WTC11 (cell line): ENCODE measurements at regions not wholly inside any gene's neighbourhood (a gene's known extent, or its start where the extent isn't known, plus 50 kb on each side); places are given as distances from the start of the nearest gene placed in this dataset.

ENCODE experiments used
- CTCF ChIP-seq: fragments of 200-600 bp; IDR thresholded peaks from 2 replicates; pipeline ENCODE4 v1.8.0; 2022; ENCODE audit warnings: antibody characterized with exemption
- FOXK1 ChIP-seq: sonication (generic); formaldehyde crosslinking; IDR thresholded peaks from 2 replicates; pipeline ENCODE4 v1.8.0; 2022; ENCODE audit warnings: mild to moderate bottlenecking, moderate library complexity, missing genetic modification reagents
- KAT7 ChIP-seq: sonication (generic); formaldehyde crosslinking; IDR thresholded peaks from 2 replicates; pipeline ENCODE4 v1.8.1; 2023; ENCODE audit warnings: missing genetic modification reagents, mild to moderate bottlenecking, borderline replicate concordance
- SP1 ChIP-seq: sonication (generic); formaldehyde crosslinking; conservative IDR thresholded peaks from 2 replicates; pipeline ENCODE4 v1.8.1; 2022; ENCODE audit warnings: missing genetic modification reagents
- TEAD4 ChIP-seq: sonication (generic); formaldehyde crosslinking; IDR thresholded peaks from 2 replicates; pipeline ENCODE4 v1.8.0; 2022; ENCODE audit warnings: mild to moderate bottlenecking, missing genetic modification reagents
- USF2 ChIP-seq: sonication (generic); formaldehyde crosslinking; IDR thresholded peaks from 2 replicates; pipeline ENCODE4 v1.8.1; 2023; ENCODE audit warnings: mild to moderate bottlenecking, missing genetic modification reagents, moderate library complexity

- no peak for TF ChIP-seq FOXK1 (CRISPR knock-in tag)
- TF ChIP-seq CTCF = no peak
- TF ChIP-seq USF2 (CRISPR knock-in tag) = no peak
- TF ChIP-seq KAT7 (CRISPR knock-in tag) = no peak
- TF ChIP-seq TEAD4 (CRISPR knock-in tag) = no peak
- no peak for TF ChIP-seq SP1 (CRISPR knock-in tag)
Measured at GRCh38 chr3:11736136-11736833, 92.6 kb upstream of the VGLL4 start.
